ENCODE measurements at regions not wholly inside any gene's neighbourhood (a gene's known extent, or its start where the extent isn't known, plus 50 kb on each side); places are given as distances from the start of the nearest gene placed in this dataset.

DNA sequence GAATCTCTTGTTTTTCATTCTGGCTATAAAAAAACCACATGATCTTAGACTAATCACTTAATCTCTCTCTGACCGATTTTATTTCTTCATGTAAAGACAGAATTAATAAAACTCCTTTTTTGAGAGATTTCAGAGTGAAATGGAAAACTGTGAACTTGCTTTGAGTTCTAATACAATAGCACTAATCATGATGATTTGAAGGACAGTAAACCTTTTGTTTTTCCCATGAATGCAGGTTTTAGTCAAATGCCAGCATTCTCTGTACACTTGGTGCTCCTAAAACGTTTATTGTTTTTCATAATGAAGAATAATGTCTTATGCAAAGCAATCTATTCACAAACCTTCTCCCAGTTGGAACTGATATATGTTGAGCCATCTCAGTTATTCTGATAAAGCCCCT is 86.8 kb downstream of the SLC24A2 start:
- no peak overlapping the region for H3K27ac Mint-ChIP-seq (ENCODE audit: unreplicated experiment)
- no peaks in the 10 kb centered on the region for H3K27me3 Mint-ChIP-seq (ENCODE audit: unreplicated experiment)
- H3K4me1 Mint-ChIP-seq (ENCODE audit: low read depth, unreplicated experiment) = no peaks in the 10 kb centered on the region
- no peak overlapping the region for H3K4me3 Mint-ChIP-seq (ENCODE audit: unreplicated experiment)
- TF ChIP-seq, protein P1, sequence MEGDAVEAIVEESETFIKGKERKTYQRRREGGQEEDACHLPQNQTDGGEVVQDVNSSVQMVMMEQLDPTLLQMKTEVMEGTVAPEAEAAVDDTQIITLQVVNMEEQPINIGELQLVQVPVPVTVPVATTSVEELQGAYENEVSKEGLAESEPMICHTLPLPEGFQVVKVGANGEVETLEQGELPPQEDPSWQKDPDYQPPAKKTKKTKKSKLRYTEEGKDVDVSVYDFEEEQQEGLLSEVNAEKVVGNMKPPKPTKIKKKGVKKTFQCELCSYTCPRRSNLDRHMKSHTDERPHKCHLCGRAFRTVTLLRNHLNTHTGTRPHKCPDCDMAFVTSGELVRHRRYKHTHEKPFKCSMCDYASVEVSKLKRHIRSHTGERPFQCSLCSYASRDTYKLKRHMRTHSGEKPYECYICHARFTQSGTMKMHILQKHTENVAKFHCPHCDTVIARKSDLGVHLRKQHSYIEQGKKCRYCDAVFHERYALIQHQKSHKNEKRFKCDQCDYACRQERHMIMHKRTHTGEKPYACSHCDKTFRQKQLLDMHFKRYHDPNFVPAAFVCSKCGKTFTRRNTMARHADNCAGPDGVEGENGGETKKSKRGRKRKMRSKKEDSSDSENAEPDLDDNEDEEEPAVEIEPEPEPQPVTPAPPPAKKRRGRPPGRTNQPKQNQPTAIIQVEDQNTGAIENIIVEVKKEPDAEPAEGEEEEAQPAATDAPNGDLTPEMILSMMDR (IDR thresholded peaks at IDR 0.05; ENCODE audit: partially characterized antibody, unreplicated experiment) = no peak
- no peaks in the 10 kb centered on the region for H3K36me3 Mint-ChIP-seq (ENCODE audit: unreplicated experiment)
- DNase-seq = no peak
- H3K9me3 Mint-ChIP-seq (ENCODE audit: unreplicated experiment) = no peaks in the 10 kb centered on the region

- Mint-ChIP-seq H3K36me3 (ENCODE audit: unreplicated experiment) (no peaks in the 10 kb centered on the region), H3K9me3 (ENCODE audit: unreplicated experiment) (no peaks in the 10 kb centered on the region), H3K27me3 (ENCODE audit: unreplicated experiment) (no peaks in the 10 kb centered on the region), H3K4me1 (ENCODE audit: low read depth, unreplicated experiment) (no peaks in the 10 kb centered on the region), H3K4me3 (ENCODE audit: unreplicated experiment) (no peak overlapping the region), H3K27ac (ENCODE audit: unreplicated experiment) (no peak overlapping the region)
- TF ChIP-seq, protein P1 (IDR thresholded peaks at IDR 0.05; ENCODE audit: partially characterized antibody, unreplicated experiment) = no peak
- DNase-seq = no peak
Observed at GRCh38 chr9:19701274-19701673, 87.6 kb downstream of the SLC24A2 start.

GRCh38 chr9:19700699-19701098 is 88.1 kb downstream of the SLC24A2 start:
- no peak for DNase-seq
- Mint-ChIP-seq H3K27me3 (ENCODE audit: unreplicated experiment) (no peaks in the 10 kb centered on the region), H3K36me3 (ENCODE audit: unreplicated experiment) (no peaks in the 10 kb centered on the region), H3K4me1 (ENCODE audit: low read depth, unreplicated experiment) (no peaks in the 10 kb centered on the region), H3K4me3 (ENCODE audit: unreplicated experiment) (no peak overlapping the region), H3K9me3 (ENCODE audit: unreplicated experiment) (no peaks in the 10 kb centered on the region), H3K27ac (ENCODE audit: unreplicated experiment) (no peak overlapping the region)
- TF ChIP-seq, protein P1 (IDR thresholded peaks at IDR 0.05; ENCODE audit: partially characterized antibody, unreplicated experiment) = no peak

DNA sequence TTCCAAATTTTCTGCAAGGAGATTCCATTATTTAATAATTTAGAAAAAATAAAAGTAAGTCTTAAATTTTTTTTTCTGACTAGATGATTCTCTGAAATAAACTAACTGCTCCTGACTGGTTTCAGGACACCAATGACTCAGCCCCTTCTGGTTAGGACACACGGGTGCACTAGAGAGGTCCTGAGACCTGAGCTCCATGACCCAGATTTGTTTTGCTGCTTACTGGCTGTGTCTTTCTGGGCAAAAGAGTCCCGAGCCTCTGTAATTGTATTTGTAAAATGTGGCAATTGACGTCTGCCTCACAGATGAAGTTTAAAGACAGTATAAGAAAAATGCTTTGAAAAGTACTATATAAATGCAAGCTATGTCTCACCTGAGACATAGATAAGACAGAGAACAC is 89.1 kb downstream of the SLC24A2 start:
- peaks cover under 1% of the 10 kb centered on the region for H3K4me1 Mint-ChIP-seq (ENCODE audit: low read depth, unreplicated experiment)
- no peaks in the 10 kb centered on the region for H3K36me3 Mint-ChIP-seq (ENCODE audit: unreplicated experiment)
- no peaks in the 10 kb centered on the region for H3K9me3 Mint-ChIP-seq (ENCODE audit: unreplicated experiment)
- H3K27ac Mint-ChIP-seq (ENCODE audit: unreplicated experiment) = no peak overlapping the region
- DNase-seq = no peak
- no peak overlapping the region for H3K4me3 Mint-ChIP-seq (ENCODE audit: unreplicated experiment)
- H3K27me3 Mint-ChIP-seq (ENCODE audit: unreplicated experiment) = no peaks in the 10 kb centered on the region
- TF ChIP-seq, protein P1 (IDR thresholded peaks at IDR 0.05; ENCODE audit: partially characterized antibody, unreplicated experiment) = no peak

- Mint-ChIP-seq H3K27ac (ENCODE audit: unreplicated experiment) (no peak overlapping the region), H3K9me3 (ENCODE audit: unreplicated experiment) (no peaks in the 10 kb centered on the region), H3K4me1 (ENCODE audit: low read depth, unreplicated experiment) (peaks cover 3% of the 10 kb centered on the region), H3K27me3 (ENCODE audit: unreplicated experiment) (no peaks in the 10 kb centered on the region), H3K4me3 (ENCODE audit: unreplicated experiment) (no peak overlapping the region), H3K36me3 (ENCODE audit: unreplicated experiment) (no peaks in the 10 kb centered on the region)
- no peak for DNase-seq
- TF ChIP-seq, protein P1 (IDR thresholded peaks at IDR 0.05; ENCODE audit: partially characterized antibody, unreplicated experiment) = no peak
Observed at GRCh38 chr9:19698960-19699359, 89.9 kb downstream of the SLC24A2 start.

Data from glutamatergic neuron (in vitro differentiated cells).